NK-92 treated with Interleukin-12 subunit alpha and Interleukin-12 subunit beta, amount 100 ng/mL, for 24 hours (cell line): ENCODE measurements at regions not wholly inside any gene's neighbourhood (a gene's known extent, or its start where the extent isn't known, plus 50 kb on each side); places are given as distances from the start of the nearest gene placed in this dataset.
"Not testable (repeated sequence)": the region's sequence is repeated elsewhere in the genome, so short reads cannot be mapped to it uniquely, and the experiment has no call there.

ENCODE experiments used
- DNase-seq: peaks from one replicate; lab custom pipeline; 2025; lab: John Stamatoyannopoulos, UW

- DNase-seq: no peak
Observed at GRCh38 chr18:66867653-66868052, 263.8 kb upstream of the CDH19 start.

GRCh38 chr18:66866427-66866940, 262.6 kb upstream of the CDH19 start:
- DNase-seq: not testable (repeated sequence)

DNA sequence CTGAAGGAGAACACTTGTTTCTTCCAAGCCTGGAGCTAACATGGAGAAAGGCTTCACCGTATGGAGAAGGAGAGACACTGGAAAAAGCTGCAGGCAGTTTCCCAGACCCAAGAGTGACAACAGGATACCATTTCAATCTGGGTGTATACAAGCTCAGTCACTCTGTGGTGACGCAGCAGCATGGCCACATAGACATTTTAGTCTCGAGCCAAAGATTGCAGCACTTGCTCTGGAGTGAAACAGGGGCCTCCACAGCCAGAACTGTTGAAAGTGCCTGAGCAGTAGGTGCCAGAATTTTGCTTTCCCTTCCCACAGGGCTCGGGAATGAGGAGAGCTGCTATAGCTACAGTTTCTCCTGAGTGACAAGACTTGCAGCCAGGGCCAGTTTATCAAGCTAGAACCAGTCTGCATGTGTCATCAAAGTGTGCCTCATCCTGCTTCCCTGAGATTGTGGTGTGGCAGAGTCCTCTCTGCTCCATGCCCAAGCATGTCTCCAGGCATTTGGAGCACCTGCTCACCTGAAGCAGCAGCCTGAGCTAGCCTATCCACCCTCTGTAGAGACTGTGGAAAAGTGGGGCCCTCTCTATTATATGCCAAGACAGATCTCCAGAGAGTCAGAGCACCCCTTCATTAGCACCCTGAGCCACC, 234.6 kb upstream of the CDH19 start:
- DNase-seq: no peak

GRCh38 chr18:66833646-66834045, 229.8 kb upstream of the CDH19 start:
- DNase-seq: no peak

- no peak for DNase-seq
Observed at GRCh38 chr18:66826211-66826610, 222.3 kb upstream of the CDH19 start.

- no peak for DNase-seq
Observed at GRCh38 chr18:66825347-66825746, 221.5 kb upstream of the CDH19 start.

GRCh38 chr18:66819235-66819634, 215.3 kb upstream of the CDH19 start:
- no peak for DNase-seq

DNA sequence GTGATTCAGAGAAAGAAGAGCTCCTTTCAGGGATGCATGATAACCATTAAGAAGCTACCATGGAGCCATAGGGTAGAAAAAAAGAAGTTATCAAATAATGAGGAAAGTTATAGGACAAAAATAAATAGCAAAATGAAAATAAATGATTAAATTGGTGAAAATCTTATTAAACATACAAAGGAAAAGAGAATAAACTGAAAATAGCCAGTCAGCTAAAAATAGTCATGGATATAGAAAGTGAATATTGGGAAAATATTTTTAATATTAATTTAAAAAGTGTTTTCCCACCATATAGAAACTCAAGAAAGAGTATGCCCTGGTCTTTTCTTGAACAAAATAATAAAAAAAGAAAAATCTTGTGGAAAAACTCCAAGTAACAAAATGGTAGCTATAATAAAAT, 209.2 kb upstream of the CDH19 start:
- DNase-seq: no peak

GRCh38 chr18:66795051-66795450, 191.2 kb upstream of the CDH19 start:
- DNase-seq: no peak

DNA sequence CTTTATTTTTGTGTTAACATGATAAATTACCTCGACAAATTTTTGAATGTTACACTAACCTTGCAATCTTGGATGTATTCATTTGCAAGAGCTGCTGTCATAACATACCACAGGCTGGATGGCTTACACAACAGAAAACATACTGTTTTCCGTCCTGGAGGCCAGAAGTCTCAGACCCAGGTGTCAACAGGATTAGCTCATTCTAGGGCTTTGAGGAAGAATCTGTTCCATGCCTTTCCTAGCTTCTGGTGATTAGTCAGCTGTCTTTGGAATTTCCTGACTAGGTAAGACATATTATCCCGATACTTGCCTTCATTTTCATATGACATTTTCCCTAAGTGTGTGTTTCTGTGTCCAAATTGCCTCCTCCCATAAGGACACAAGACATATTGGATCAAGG, 188.6 kb upstream of the CDH19 start:
- DNase-seq: no peak

DNA sequence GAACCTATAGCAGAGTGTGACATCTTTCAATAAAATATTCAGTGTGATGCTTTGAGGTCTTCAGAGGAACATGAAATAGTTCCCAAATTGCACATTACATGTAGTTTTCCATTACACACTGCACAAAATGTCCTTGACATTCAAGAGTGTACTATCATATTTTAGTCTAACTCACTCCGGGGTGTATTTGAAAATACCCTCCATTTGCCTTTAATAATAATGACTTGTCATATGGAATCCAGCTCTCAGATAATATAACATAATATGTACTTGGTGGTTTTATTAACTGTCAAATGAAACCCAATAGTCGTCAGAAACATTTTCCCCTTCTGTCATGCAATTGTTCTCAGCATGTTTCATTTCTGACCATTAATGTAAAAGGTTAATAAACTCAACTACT, 176.7 kb upstream of the CDH19 start:
- DNase-seq: no peak

DNA sequence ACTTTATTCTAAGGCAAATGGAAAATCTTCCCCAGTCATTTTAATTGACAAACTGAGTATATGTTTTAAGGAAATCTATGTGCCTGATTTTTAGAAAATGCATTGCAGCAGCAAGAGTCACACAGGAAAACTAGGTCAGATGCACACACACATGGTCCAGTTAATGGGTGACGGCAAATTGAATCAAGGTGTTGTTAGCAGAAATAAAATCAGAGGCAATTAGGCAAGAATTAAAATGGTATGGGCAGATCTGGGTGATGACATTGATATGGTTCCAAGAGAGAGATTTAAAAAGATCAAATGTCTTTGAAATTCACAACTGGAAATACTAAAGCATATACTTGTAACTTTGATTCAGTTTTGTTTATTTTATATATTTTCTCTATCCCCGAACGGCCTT, 174.2 kb upstream of the CDH19 start:
- no peak for DNase-seq

- no peak for DNase-seq
Observed at GRCh38 chr18:66769375-66769774, 165.5 kb upstream of the CDH19 start.

- no peak for DNase-seq
Observed at GRCh38 chr18:66764230-66764629, 160.3 kb upstream of the CDH19 start.

DNA sequence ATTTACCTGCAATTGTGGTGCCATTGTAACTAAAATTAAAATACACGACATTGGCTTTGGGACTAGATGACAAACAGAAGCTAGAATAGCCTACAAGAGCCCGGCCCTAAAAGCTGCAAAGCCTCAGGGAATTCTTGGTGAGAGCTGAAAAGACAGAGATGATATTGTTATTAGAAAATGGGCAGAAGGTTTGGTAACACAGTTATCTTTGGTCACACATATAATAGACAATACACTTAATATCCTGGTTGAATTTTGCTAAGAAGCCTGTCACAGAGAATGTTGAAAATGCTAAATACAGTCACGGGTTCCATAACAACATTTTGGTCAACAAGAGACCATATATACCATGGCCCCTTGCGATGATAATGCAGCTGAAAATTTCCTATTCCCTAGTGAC, 157.3 kb upstream of the CDH19 start:
- no peak for DNase-seq

GRCh38 chr18:66760559-66760958, 156.7 kb upstream of the CDH19 start:
- DNase-seq: no peak

DNA sequence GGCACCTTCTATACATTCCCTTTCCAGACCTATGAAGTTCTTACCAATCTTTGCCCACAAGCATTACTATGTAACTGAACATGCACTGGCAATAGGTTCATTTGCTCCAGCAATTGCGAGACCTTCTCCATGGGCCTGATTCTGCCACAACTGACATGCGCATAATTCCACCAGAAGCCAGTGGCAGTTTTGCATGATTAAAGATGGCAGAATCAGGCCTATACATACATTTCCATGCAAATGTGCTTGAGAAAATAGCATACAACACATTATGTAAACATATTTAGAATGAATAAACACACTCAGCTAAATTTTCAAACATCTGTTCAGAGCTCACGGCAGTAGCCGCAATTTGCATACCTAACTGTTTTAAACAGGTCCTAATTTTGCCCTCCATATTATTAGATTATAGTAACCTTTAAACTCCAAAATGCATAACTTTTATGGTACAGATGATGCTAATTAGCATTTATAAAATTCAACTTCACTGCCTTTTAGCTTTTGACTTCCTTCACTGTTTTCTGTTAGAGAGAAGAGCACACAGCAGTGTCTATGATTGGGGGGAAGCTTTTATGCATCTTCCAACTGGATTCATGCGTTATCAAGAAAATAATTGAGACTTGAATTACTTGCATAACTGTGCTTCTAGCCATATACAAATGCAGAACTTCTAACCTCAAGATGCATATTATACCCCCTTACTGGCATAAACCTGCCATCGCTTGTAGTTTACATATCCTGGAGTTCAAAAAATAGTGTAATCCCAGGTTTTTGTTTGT, 155.3 kb upstream of the CDH19 start:
- DNase-seq: no peak

GRCh38 chr18:66757946-66758345, 154.1 kb upstream of the CDH19 start:
- DNase-seq: no peak

DNA sequence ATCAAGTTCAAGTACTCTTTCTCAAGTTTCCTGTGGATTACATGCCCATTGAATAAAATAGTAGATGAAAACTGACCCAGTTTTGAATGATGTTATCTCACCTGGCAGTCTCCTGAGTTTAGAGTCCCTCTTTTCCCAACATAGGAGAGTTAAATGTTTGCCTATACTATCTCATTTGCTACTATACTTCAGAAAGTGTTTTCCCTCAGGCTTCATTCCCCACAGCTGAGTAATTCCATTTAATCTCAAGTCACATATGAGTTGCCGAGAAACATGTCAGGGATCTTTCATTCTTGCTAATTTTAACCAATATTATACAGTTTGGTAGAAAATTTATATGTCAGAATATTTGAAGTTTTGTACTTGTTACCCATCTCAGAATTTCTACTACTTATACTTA, 150.4 kb upstream of the CDH19 start:
- DNase-seq: no peak

GRCh38 chr18:66752733-66753132, 148.8 kb upstream of the CDH19 start:
- DNase-seq: no peak

GRCh38 chr18:66749481-66750035, 145.7 kb upstream of the CDH19 start:
- DNase-seq: no peak

GRCh38 chr18:66749030-66749429, 145.1 kb upstream of the CDH19 start:
- no peak for DNase-seq

- no peak for DNase-seq
Observed at GRCh38 chr18:66742832-66743231, 138.9 kb upstream of the CDH19 start.
